ENCODE measurements at regions not wholly inside any gene's neighbourhood (a gene's known extent, or its start where the extent isn't known, plus 50 kb on each side); places are given as distances from the start of the nearest gene placed in this dataset.

DNA sequence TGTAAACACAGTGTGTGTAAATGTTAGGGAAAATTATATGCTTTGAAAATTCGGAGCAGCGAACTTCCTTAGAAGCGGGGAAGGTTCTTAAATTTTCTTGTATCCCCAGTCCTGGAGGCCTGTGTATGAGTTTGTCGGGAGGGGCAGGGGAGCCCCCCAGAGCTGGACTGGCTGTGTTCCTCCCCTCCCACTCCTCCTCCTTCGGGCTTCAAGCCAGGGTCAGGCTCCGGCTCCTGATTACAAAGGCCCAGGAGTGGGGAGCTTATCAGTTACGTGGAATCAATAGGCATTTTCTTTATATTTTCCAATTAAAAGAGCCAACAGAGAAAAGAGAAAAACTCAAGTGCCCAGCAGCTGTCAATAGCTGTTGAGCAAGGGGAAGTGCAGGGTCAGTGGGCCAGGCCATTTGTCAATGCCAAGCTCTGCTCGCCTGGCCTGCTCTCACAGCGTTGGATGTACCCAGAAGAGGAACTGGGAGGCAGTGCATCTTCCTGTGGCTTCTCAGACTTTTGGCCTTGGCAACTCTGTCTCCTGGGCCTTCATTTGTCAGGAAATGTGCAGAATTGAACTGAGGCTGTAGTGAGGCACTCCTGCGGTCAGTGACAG, 156.9 kb upstream of the PCBD1 start:
- DNase-seq (peak in 1 of 2 donors; percentile 42), ATAC-seq (ENCODE audit: low FRiP score in 2 of 2) (peak in 1 of 2 donors; percentile 54)
- Histone ChIP-seq H3K4me1 (no peaks in the 10 kb centered on the region), H3K9me3 (no peaks in the 10 kb centered on the region), H3K27me3 (no peaks in the 10 kb centered on the region), H3K36me3 (no peaks in the 10 kb centered on the region), H3K27ac (no peak overlapping the region), H3K4me3 (no peak overlapping the region)
- WGBS, 2 donors, result 56 to 63% methylated on average over 9 to 10 of the region's 10 CpGs
- TF ChIP-seq, protein P1, sequence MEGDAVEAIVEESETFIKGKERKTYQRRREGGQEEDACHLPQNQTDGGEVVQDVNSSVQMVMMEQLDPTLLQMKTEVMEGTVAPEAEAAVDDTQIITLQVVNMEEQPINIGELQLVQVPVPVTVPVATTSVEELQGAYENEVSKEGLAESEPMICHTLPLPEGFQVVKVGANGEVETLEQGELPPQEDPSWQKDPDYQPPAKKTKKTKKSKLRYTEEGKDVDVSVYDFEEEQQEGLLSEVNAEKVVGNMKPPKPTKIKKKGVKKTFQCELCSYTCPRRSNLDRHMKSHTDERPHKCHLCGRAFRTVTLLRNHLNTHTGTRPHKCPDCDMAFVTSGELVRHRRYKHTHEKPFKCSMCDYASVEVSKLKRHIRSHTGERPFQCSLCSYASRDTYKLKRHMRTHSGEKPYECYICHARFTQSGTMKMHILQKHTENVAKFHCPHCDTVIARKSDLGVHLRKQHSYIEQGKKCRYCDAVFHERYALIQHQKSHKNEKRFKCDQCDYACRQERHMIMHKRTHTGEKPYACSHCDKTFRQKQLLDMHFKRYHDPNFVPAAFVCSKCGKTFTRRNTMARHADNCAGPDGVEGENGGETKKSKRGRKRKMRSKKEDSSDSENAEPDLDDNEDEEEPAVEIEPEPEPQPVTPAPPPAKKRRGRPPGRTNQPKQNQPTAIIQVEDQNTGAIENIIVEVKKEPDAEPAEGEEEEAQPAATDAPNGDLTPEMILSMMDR (IDR thresholded peaks at IDR 0.05), result no peak
- TF ChIP-seq POLR2AphosphoS5 (IDR thresholded peaks at IDR 0.05), result no peak
- TF ChIP-seq EP300 (IDR thresholded peaks at IDR 0.05), result no peak
- TF ChIP-seq POLR2A (IDR thresholded peaks at IDR 0.05), result no peak

DNA sequence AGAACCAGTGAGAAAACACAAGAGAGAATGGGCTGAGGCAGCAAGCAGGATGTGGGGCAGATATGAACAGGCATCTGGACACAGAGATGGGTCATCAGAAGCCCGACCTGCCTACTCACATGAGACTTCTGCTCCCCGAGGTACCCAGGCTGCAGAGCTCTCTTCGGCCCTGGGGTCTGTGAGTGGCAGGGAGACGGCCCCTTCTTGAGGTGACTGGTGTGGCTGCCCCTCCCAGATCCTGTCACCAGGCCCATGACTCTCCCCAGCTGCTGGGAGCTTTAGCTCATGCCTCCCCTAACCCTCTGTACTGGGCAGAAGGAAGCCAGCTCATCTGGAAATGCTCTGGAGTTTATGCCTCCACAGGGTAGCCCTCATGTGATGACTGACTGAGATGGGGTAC, 157.6 kb upstream of the PCBD1 start:
- WGBS, 2 donors, result 52 to 65% methylated on average over 4 of the region's 4 CpGs
- no peak for ATAC-seq (ENCODE audit: low FRiP score in 2 of 2)
- Histone ChIP-seq H3K27me3 (no peaks in the 10 kb centered on the region), H3K9me3 (no peaks in the 10 kb centered on the region), H3K27ac (no peak overlapping the region), H3K4me3 (no peak overlapping the region), H3K36me3 (no peaks in the 10 kb centered on the region), H3K4me1 (no peaks in the 10 kb centered on the region)
- no peak for DNase-seq
- no peak for TF ChIP-seq POLR2A (IDR thresholded peaks at IDR 0.05)
- no peak for TF ChIP-seq EP300 (IDR thresholded peaks at IDR 0.05)
- TF ChIP-seq POLR2AphosphoS5 (IDR thresholded peaks at IDR 0.05), result no peak
- TF ChIP-seq, protein P1 (IDR thresholded peaks at IDR 0.05), result no peak

DNA sequence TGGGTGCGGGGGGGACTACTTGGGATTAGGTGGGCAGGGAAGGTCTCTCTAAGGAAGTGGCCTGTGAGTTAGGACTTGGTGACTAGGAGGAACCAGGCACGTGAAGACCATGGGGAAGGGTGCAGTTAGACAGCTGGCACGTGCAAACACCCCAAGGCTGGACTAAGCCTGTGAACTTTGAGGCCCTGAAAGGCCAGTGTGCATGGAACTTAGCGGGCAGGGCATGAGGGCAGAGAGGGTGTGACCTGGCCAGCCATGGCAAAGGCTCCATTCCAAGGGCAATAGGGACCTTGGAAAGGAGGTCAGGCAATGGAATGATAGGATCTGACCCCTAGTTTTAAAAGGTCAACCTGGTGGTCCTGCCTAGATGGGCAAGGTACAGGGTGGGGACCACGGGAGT, 158.4 kb upstream of the PCBD1 start:
- no peak for DNase-seq

DNA sequence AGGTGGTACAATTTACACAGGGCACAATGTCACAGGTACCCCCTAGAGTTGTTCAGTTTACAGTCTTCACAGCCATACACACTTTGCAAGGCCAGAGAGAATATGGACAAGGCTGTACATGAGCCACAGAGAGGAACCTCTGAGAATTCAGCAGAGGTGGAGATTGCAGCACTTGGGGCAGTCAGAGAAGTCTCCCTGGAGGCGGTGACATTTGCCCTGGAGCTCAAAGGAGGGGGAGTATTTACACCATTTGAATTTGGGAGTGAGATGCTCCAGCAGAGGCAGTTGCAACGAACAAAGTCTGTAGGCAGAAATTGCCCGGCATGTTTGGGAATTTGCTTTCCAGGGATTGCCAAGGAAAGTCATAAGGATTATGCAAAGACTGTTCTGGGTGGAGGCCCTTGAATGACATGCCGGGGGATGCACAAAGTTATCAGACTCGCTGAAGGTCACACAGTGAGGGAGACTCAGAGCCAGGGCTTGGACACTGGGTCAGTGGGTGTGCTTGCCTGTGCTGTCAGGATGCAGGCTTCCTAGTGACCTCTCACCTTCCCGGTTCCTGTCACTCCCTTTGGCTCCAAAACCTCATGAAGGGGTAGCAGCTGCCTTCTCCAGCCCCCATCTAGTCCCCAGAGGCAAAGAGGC, 160.7 kb upstream of the PCBD1 start:
- WGBS, 2 donors, result 82 to 86% methylated on average over 6 of the region's 6 CpGs
- H3K4me3 ChIP-seq, result no peak overlapping the region
- no peaks in the 10 kb centered on the region for H3K36me3 ChIP-seq

More for the DNA sequence above, 158.4 kb upstream of the PCBD1 start:
- Histone ChIP-seq H3K36me3 (no peaks in the 10 kb centered on the region), H3K4me1 (no peaks in the 10 kb centered on the region), H3K27me3 (no peaks in the 10 kb centered on the region), H3K27ac (no peak overlapping the region), H3K4me3 (no peak overlapping the region), H3K9me3 (no peaks in the 10 kb centered on the region)
- WGBS, 2 donors, result 79 to 81% methylated on average over 4 to 5 of the region's 5 CpGs
- ATAC-seq (ENCODE audit: low FRiP score in 2 of 2), result no peak
- no peak for TF ChIP-seq EP300 (IDR thresholded peaks at IDR 0.05)
- TF ChIP-seq, protein P1 (IDR thresholded peaks at IDR 0.05), result no peak
- no peak for TF ChIP-seq POLR2AphosphoS5 (IDR thresholded peaks at IDR 0.05)
- TF ChIP-seq POLR2A (IDR thresholded peaks at IDR 0.05), result no peak

DNA sequence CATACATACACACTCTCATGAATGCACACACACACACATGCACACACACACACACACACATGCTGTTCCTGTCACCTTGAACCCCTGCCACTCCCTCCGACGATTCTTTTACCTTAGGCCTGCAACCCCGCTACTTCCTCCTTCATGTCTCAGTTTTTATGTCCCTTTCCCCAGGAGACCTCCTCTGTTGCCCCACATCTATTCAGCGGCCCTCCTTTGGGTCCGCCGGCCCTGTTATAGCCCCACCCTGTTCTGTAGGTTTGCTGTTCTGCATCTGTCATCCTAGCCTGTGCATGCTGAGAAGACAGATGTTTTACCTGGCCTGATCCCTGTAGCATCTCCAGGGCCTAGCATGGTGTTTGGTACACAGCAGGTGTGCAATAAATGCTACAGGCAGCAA, 161.6 kb upstream of the PCBD1 start:
- Histone ChIP-seq H3K4me1 (no peaks in the 10 kb centered on the region), H3K4me3 (no peak overlapping the region), H3K36me3 (no peaks in the 10 kb centered on the region), H3K27me3 (no peaks in the 10 kb centered on the region), H3K27ac (no peak overlapping the region), H3K9me3 (no peaks in the 10 kb centered on the region)
- ATAC-seq (ENCODE audit: low FRiP score in 2 of 2) (no peak), DNase-seq (no peak)
- no peak for TF ChIP-seq POLR2A (IDR thresholded peaks at IDR 0.05)
- no peak for TF ChIP-seq EP300 (IDR thresholded peaks at IDR 0.05)
- TF ChIP-seq, protein P1 (IDR thresholded peaks at IDR 0.05), result no peak
- TF ChIP-seq POLR2AphosphoS5 (IDR thresholded peaks at IDR 0.05), result no peak
- 85 to 88% methylated on average over 6 of the region's 6 CpGs for WGBS, 2 donors

More for the DNA sequence above, 160.7 kb upstream of the PCBD1 start:
- no peak overlapping the region for H3K27ac ChIP-seq
- no peaks in the 10 kb centered on the region for H3K4me1 ChIP-seq
- no peaks in the 10 kb centered on the region for H3K27me3 ChIP-seq
- no peak for ATAC-seq (ENCODE audit: low FRiP score in 2 of 2)
- no peaks in the 10 kb centered on the region for H3K9me3 ChIP-seq
- TF ChIP-seq EP300 (IDR thresholded peaks at IDR 0.05) (no peak), POLR2AphosphoS5 (IDR thresholded peaks at IDR 0.05) (no peak)
- DNase-seq, result no peak

Measured in upper lobe of left lung (tissue), 6 donors.